HepG2 (cell line): ENCODE measurements at regions not wholly inside any gene's neighbourhood (a gene's known extent, or its start where the extent isn't known, plus 50 kb on each side); places are given as distances from the start of the nearest gene placed in this dataset.

Source experiments
- ATAC-seq: fragments of 200-7000 bp; cut with Tn5 transposase; 3 replicates; pipeline ENCODE4 v1.9.1; 2020; ENCODE audit warnings: mild to moderate bottlenecking, moderate library complexity
- BruUV-seq: library from RNA; stranded (reverse); fragments of 400-500 nt; replicated peaks from 2 replicates; lab custom pipeline; 2021; lab: Mats Ljungman, UMichigan
- CTCF ChIA-PET: fragments of 300-600 bp; formaldehyde crosslinking; extraction: SDS; loops from one replicate; lab custom pipeline; 2021; ENCODE audit warnings: low total read pairs, inconsistent platforms, low intra/inter-chr PET ratio; lab: Yijun Ruan, JAX
- POLR2A ChIA-PET: fragments of 350-600 bp; sonication (Branson Sonifier 250); formaldehyde crosslinking; loops from one replicate; lab custom pipeline; 2020; ENCODE audit warnings: antibody characterized with exemption, inconsistent platforms; lab: Yijun Ruan, JAX
- DNase-seq: peaks from one replicate; pipeline ENCODE4 v3.0.0-alpha.2; 2015; ENCODE audit warnings: low spot score
- FAIRE-seq: peaks from 3 replicates; lab custom pipeline; 2011; peaks lifted over from hg19 to GRCh38; lab: Jason Lieb, UNC
- H2AFZ ChIP-seq: one replicate; pipeline ENCODE4 v1.6.1; 2011; ENCODE audit warnings: low read length, inconsistent platforms
- H3K27ac ChIP-seq: fragments of 300-600 bp; 3 replicates; pipeline ENCODE4 v1.8.0; 2011; ENCODE audit warnings: mixed run types, mild to moderate bottlenecking, mixed read lengths, low read length, inconsistent platforms; ENCODE audit not compliant: insufficient read depth; ENCODE audit errors: extremely low read length
- H3K27me3 ChIP-seq, 2 experiments: fragments of 200-600 bp in 1 of 2; 2 replicates in 1 of 2; 3 replicates in 1 of 2; pipeline versions ENCODE4 v1.6.0 to v1.8.0; 2011; ENCODE audit warnings: low read length in 2 of 2, mild to moderate bottlenecking in 2 of 2, moderate library complexity in 2 of 2, inconsistent platforms in 1 of 2; ENCODE audit not compliant: insufficient read depth in 2 of 2, control insufficient read depth in 1 of 2
- H3K36me3 ChIP-seq, 2 experiments: fragments of 200-600 bp in 1 of 2; replicated peaks in 1 of 2; 2 replicates in 1 of 2; 3 replicates in 1 of 2; pipeline versions ENCODE4 v1.5.1 to v1.8.0; 2011; ENCODE audit warnings: low read length in 2 of 2, inconsistent platforms in 1 of 2; ENCODE audit not compliant: insufficient read depth in 2 of 2, control insufficient read depth in 1 of 2
- H3K4me1 ChIP-seq: 2 replicates; pipeline ENCODE4 v1.5.1; 2012; ENCODE audit warnings: low read length, inconsistent platforms; ENCODE audit not compliant: insufficient read depth
- H3K4me2 ChIP-seq: 2 replicates; pipeline ENCODE4 v1.6.0; 2011; ENCODE audit warnings: low read depth, low read length, inconsistent platforms
- H3K4me3 ChIP-seq, 3 experiments: fragments of 200-600 bp in 1 of 3; sonication (generic), shearing (Covaris generic) in 1 of 3; replicated peaks in 1 of 3; 2 replicates each; pipeline ENCODE4 v1.5.1; 2011 to 2016; ENCODE audit warnings: low read length in 3 of 3, inconsistent platforms in 2 of 3, low read depth in 2 of 3, mild to moderate bottlenecking in 2 of 3, control low read depth in 1 of 3, mixed read lengths in 1 of 3; ENCODE audit not compliant: insufficient read depth in 1 of 3
- H3K79me2 ChIP-seq: one replicate; pipeline ENCODE4 v1.6.1; 2011; ENCODE audit warnings: low read length, inconsistent platforms; ENCODE audit not compliant: insufficient read depth
- H3K9ac ChIP-seq: 2 replicates; pipeline ENCODE4 v1.6.0; 2011; ENCODE audit warnings: mild to moderate bottlenecking, low read depth, low read length, inconsistent platforms; ENCODE audit not compliant: insufficient read depth
- H3K9me3 ChIP-seq: 2 replicates; pipeline ENCODE4 v1.5.1; 2012; ENCODE audit warnings: mild to moderate bottlenecking, low read length
- H4K20me1 ChIP-seq: 2 replicates; pipeline ENCODE4 v1.6.0; 2011; ENCODE audit warnings: inconsistent platforms, mild to moderate bottlenecking, low read length, moderate library complexity; ENCODE audit not compliant: insufficient read depth
- CTCF ChIP-seq: sonication (generic); formaldehyde crosslinking; IDR thresholded peaks from 2 replicates; pipeline ENCODE4 v1.5.0; 2020; ENCODE audit warnings: mild to moderate bottlenecking, missing genetic modification reagents, moderate library complexity
- MAX ChIP-seq: IDR thresholded peaks from 2 replicates; pipeline ENCODE4 v1.6.1; 2012; ENCODE audit warnings: inconsistent platforms
- RAD21 ChIP-seq: fragments of 450-650 bp; formaldehyde crosslinking; IDR thresholded peaks from 2 replicates; pipeline ENCODE4 v1.5.0; 2020; ENCODE audit warnings: mild to moderate bottlenecking
- SMAD3 ChIP-seq: sonication (generic); formaldehyde crosslinking; IDR thresholded peaks from 2 replicates; pipeline ENCODE4 v1.4.0; 2020; ENCODE audit warnings: missing genetic modification reagents
- SMC3 ChIP-seq: IDR thresholded peaks from 2 replicates; pipeline ENCODE4 v1.6.1; 2011; ENCODE audit warnings: low read length, improper control_type of control experiment
- STAG1 ChIP-seq: sonication (generic); formaldehyde crosslinking; IDR thresholded peaks from 2 replicates; pipeline ENCODE4 v1.4.0; 2020; ENCODE audit warnings: missing genetic modification reagents
- ZFP1 ChIP-seq: IDR thresholded peaks from 2 replicates; pipeline ENCODE4 v1.6.1; 2016
- ZNF800 ChIP-seq: sonication (generic); formaldehyde crosslinking; IDR thresholded peaks from 2 replicates; pipeline ENCODE4 v1.4.0; 2020; ENCODE audit warnings: missing genetic modification reagents
- WGBS: methylation state at CpG from one replicate; pipeline ENCODE4 v1.1.6; 2017; ENCODE audit warnings: low lambda C conversion rate; 5-methylcytosine and 5-hydroxymethylcytosine counted together
- in situ Hi-C: cut with HindIII; loops from 2 replicates; pipeline ENCODE4 v1.10.0; 2017; ENCODE audit warnings: low pct_unique_long_range_greater_than_20kb; ENCODE audit not compliant: extremely low pct_ligation_motif_present
- intact Hi-C: fragments of 100-400 bp; cut with micrococcal nuclease; formaldehyde crosslinking; loops from one replicate; pipeline ENCODE4 v1.10.0; 2022; ENCODE audit not compliant: unreplicated experiment

- TF ChIP-seq ZFP1 (no peak), MAX (no peak)
Measured at GRCh38 chr7:98740643-98741042, 123.6 kb downstream of the NPTX2 start (continued).

- Histone ChIP-seq H3K4me2 (no peak overlapping the region), H3K36me3 (no peaks in the 10 kb centered on the region), H3K4me1 (no peaks in the 10 kb centered on the region), H3K9me3 (no peaks in the 10 kb centered on the region), H2AFZ (no peak overlapping the region), H3K27me3 (peaks cover 2 to 14% of the 10 kb centered on the region in 2 experiments; a peak in 2 of 5 replicates), H3K9ac (no peak overlapping the region), H3K4me3 (no peak overlapping the region), H3K27ac (no peak overlapping the region), H4K20me1 (no peaks in the 10 kb centered on the region), H3K79me2 (no peaks in the 10 kb centered on the region)
- TF ChIP-seq STAG1 (CRISPR knock-in tag), result peak; percentile 69
- peak; percentile 64 for TF ChIP-seq RAD21
- 0 out of 2 replicates have a peak, but pooled peaks have one; percentile 23 for TF ChIP-seq SMAD3 (CRISPR knock-in tag)
- TF ChIP-seq ZNF800 (CRISPR knock-in tag), result no peak
- TF ChIP-seq CTCF (CRISPR knock-in tag), result peak; percentile 82
- peak; percentile 92 for TF ChIP-seq SMC3
- 1% methylated on average over 4 of the region's 5 CpGs for WGBS
- peak; percentile 53 for DNase-seq
- POLR2A ChIA-PET, result interaction anchor here (1.1 kb wide), 1 partner anchor 325 kb away, joined by 3 read pairs; no protein-coding TSS in a partner anchor
- BruUV-seq, result no TSS peak
- ATAC-seq, result peak; percentile 79
- FAIRE-seq, result peak; percentile 80
- intact Hi-C loops (loop anchor here (1.0 kb wide), 1 partner anchor 160 kb away; no protein-coding TSS in a partner anchor), in situ Hi-C loops (loop anchor here (5.0 kb wide), 1 partner anchor 309 kb away; no protein-coding TSS in a partner anchor)
- CTCF ChIA-PET, result interaction anchor here (0.6 to 2.1 kb wide), 4 partner anchors 311 to 451 kb away, joined by 3 to 36 read pairs (median 6); no protein-coding TSS in a partner anchor
Measured at GRCh38 chr7:98745722-98746318, 124.0 kb downstream of the TMEM130 start.
